Amniotic epithelial cell (primary cell): ENCODE measurements at regions not wholly inside any gene's neighbourhood (a gene's known extent, or its start where the extent isn't known, plus 50 kb on each side); places are given as distances from the start of the nearest gene placed in this dataset.

ENCODE experiments used
- DNase-seq: peaks from one replicate; pipeline ENCODE4 v3.0.0-alpha.2; 2010; ENCODE audit warnings: low read depth

DNA sequence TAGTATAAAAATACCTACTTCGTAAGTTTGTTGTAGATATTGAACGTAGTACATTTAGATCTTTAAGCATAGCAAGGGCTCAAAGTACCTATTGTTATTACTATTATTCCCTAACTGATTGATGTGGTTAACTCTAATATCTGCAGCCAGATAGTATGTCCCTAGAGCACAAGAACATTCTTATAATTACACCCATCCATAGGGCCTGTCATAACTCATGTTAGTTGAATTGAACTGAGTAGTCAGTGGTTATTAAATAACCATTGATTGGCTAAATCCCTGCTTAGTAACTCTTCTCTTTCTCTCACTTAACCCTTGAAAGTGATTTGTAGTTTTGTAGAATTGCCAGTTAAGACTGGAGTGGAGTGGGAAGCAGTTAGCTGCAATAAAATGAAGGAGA is 207.5 kb upstream of the HS3ST5 start:
- DNase-seq, result no peak

GRCh38 chr6:114543696-114544095 is 200.9 kb upstream of the HS3ST5 start:
- DNase-seq, result no peak

DNA sequence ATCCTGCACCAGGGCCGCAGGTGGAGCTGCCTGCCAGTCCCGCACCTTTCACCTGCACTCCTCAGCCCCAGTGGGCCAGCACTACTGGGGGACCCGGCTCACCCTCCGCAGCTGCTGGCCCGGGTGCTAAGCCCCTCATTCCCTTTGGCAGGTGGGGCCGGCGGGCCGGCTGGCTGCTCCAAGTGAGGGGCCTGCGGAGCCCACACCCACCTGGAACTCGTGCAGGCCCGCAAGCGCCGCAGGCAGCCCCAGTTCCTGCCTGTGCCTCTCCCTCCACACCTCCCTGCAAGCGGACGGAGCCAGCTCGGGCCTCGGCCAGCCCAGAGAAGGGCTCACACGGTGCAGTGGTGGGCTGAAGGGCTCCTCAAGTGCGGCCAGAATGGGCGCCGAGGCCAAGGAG is 199.0 kb upstream of the HS3ST5 start:
- DNase-seq, result no peak

DNA sequence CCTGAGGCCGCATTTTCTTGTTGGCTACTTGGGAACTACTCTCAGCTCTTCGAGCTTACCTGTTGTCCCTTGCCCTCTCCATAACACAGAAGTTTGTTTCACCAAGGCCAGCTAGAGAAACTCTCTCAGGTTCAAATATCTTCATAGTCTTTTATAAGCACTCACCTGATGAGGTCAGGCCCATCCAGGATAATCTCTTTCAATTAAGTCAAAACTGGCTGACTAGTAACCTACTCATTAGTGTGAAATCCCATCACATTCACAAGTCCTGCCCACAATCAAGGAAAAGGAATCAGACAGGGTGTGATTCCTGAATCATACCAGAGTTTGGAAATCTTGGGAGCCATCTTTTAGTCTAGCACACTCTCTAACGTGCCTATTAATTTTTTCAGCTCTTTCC is 195.2 kb upstream of the HS3ST5 start:
- DNase-seq, result no peak

DNA sequence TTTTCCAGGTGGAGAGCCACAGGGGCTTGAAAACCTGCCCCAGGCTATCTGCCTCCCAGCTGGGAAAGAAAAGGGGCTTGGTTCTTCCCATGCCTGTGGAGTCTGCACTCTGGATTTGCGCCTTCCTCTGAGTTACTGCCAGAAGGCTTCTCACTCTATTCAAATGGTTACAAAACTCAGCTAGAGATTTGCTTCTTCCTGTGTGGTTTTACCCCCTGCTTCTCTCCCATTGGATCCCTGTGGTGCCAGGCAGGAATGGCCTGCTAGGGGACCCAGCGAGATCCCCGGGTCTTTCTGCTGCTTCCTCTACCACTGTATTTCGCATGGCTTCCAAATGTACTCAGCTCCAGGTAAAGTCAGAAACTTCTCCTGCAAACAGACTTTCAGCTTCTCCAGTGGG is 192.0 kb upstream of the HS3ST5 start:
- DNase-seq, result no peak

- DNase-seq, result no peak
These were observed 181.3 kb upstream of the HS3ST5 start for GRCh38 chr6:114524081-114524480.

GRCh38 chr6:114523508-114523907 is 180.7 kb upstream of the HS3ST5 start:
- no peak for DNase-seq

GRCh38 chr6:114521926-114522325 is 179.1 kb upstream of the HS3ST5 start:
- no peak for DNase-seq

GRCh38 chr6:114520976-114521375 is 178.2 kb upstream of the HS3ST5 start:
- no peak for DNase-seq

- DNase-seq, result no peak
These were observed 171.3 kb upstream of the HS3ST5 start for GRCh38 chr6:114514170-114514569.

GRCh38 chr6:114471450-114471849 is 128.6 kb upstream of the HS3ST5 start:
- DNase-seq, result no peak

- no peak for DNase-seq
These were observed 125.1 kb upstream of the HS3ST5 start for GRCh38 chr6:114467931-114468330.

DNA sequence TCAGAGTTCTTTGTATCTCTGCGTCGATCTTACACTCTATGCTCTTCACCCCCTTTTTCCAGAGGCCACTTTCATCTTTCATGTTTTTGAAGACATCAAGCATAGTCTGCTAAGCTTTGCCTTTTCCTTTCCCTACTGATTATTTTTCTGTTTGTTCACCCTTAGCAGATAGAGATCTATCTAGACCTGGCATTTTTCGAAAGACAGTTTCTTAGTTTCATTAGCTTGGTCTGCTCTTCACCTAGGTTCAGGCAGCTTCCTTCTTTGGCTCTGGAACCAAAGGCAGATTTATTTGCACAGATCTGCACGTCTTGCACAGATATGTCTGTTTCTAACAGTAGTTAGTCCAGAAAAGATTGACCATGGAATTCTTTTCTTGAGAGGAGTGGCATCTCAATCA is 122.7 kb upstream of the HS3ST5 start:
- no peak for DNase-seq

DNA sequence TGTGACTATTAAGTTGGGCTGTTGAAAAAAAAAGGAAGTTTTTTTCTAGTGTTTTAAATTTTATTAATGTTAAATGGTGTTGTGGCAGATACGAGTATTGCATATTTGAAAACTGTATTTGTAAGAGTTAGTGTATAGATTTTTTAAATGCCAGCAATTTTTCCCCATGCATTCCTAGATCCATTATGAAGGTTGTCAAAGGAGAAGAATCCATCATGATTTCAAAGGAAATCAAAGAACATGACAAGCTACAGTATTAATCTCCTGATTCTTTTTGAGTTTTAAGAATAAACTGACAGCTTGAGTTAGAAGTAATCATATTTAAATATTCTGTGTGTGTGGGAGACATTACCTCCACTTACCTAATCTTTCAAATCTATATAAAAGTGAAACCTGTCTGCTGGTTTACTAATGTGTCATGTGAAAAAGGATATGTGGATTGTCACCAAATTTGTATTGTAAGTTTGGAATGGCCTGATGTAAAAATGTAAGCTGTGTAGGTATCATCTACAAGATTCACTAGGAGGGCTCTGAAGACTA is 111.0 kb upstream of the HS3ST5 start:
- DNase-seq, result no peak

DNA sequence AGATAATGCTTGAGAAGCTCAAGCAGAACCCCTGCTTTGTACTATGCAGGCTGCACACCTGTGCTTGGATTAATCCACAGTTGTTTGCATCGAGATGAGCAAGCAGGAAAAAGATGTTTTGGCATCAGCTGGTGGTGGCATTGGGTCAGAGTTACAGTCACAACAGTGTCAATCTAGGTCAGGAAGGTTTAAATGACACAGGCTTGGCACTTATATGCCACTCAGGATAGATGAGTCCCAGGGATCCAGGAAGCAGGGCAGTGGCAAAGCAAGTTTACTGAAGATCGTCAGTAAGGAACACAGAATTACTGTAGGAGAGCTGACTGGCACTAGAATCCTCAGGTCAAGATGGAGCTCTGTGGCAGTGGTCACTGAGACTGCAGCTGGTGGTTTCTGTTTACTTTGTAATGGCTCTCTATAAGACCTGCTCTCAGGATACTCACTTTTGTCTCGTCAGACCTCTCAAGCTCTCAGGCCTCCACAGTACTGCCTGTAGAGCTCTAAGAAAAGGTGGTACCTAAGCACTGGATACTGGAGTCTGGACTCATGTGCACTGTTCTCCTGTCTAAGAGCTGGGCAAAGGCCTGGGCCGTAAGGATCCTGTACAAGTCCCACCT is 110.1 kb upstream of the HS3ST5 start:
- no peak for DNase-seq

DNA sequence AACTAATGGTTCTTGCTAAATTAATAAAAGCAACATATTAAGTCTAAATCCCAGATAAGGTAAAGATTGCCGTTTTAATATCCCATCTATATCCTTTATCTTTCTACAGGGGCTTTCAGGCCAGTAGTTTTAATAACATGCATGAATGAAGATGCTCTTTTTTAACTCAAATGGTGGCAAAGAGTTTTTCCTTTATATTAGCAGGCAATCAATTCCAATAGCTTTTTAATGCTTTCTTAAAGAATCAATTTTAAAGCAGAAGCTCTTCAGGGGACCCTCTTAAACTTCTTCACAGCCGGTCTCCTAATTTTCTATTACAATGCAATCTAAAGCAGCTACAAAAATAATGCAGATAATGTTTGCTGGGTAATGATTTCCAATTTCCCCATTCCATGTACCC is 107.8 kb upstream of the HS3ST5 start:
- DNase-seq, result no peak

DNA sequence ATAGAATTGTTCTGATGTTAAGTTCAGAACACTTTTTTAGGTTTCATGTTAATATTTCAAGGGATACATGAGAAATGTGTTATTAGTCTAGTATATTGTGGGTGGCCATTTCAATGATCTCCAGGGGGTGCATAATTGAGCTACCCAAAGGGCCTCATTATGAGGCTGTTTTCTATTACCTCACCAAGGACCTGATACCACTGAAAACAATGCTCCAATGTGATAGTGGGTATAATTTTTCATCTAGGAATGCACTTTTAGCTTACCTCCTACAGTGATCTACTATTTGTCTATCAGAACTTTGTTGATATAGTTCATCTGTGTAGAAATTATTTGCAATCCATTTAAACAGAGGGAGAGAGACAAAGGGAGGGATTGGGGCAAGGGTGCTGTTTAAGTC is 106.8 kb upstream of the HS3ST5 start:
- no peak for DNase-seq

DNA sequence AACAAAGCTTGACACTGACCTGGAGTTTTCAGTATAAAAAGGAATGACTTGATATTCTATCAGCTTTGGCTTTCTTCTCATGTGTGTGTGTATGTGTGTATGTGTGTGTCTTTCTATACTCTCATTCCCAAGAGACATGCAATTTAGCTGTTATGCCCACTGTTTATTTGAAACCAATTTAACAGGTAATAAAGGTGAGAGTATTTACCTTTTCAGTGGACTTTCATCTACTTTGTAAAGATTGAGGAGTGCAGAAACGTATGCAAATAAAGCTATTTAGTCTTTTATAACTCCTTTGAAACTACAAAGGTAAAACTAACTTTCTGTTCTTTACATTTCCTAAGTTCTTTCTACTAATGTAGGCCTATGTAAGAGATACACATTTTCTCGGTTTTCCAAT is 103.5 kb upstream of the HS3ST5 start:
- DNase-seq, result no peak

GRCh38 chr6:114445846-114446245 is 103.0 kb upstream of the HS3ST5 start:
- no peak for DNase-seq

GRCh38 chr6:114439411-114439810 is 96.6 kb upstream of the HS3ST5 start:
- DNase-seq, result no peak

GRCh38 chr6:114437235-114437634 is 94.4 kb upstream of the HS3ST5 start:
- no peak for DNase-seq

DNA sequence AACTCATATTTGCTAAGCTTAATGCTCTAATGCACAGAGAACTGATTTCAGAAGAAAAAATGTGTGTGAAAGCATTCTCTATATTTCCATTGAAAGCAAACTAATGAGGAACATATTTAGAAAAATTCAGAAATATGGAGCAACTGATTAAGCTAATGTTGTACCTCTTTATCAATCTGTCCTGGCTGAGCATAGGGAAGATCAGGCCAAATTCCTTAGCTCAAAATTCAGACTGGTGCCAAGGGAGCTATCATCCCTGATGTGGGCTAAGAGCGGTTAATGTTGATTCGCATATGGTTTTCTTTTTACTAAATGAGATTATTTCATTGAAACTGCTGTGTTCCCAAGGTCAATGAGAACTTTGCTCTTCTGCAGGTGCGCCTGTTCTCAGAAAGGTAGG is 93.9 kb upstream of the HS3ST5 start:
- DNase-seq, result no peak

DNA sequence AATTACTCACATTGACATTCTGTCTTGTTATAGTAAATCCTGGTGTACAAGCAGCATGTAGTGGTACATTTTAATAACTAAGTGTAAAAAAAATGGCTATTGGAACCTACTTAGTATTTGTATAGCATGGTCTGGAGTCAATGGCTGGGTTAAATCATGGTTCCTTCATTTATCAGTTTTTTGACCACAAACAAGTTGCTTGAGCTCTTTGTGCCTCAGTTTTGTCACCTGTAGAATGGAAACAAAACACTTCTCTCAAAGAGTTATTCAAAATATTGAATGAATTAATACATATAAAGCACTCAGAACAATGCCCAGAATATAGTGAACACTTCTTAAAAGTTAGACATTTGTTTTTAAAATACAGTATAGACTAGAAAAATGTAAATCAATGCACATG is 93.2 kb upstream of the HS3ST5 start:
- DNase-seq, result no peak

DNA sequence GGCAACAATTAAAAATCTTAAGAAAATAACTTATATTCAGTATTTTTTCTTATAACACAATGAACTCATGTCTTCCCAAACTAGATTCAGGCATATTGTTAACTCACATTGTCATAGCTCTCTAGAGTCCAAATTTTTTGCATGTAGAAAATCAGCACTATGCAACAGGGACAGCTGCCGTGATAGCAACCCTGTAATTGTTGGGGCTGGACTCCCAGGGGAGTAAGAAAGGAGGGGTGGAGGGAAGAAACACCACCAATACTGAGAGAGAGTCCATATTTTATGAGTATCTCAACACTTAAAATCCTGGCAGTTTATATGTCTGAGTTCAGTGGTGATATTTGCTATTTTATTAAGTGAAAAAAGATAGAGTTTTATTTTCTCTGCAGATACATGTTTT is 89.6 kb upstream of the HS3ST5 start:
- DNase-seq, result no peak

- DNase-seq, result no peak
These were observed 88.8 kb upstream of the HS3ST5 start for GRCh38 chr6:114431641-114432040.
